Endothelial cell (in vitro differentiated cells): ENCODE measurements at regions not wholly inside any gene's neighbourhood (a gene's known extent, or its start where the extent isn't known, plus 50 kb on each side); places are given as distances from the start of the nearest gene placed in this dataset.

Source experiments
- DNase-seq: peaks from one replicate; pipeline ENCODE4 v3.0.0; 2021; ENCODE audit warnings: low spot score
- H3K27ac Mint-ChIP-seq: one replicate; pipeline ENCODE4 v1.8.0; 2021; ENCODE audit warnings: mixed read lengths, inconsistent platforms; ENCODE audit not compliant: unreplicated experiment
- H3K27me3 Mint-ChIP-seq: one replicate; pipeline ENCODE4 v1.8.0; 2021; ENCODE audit warnings: mild to moderate bottlenecking, moderate library complexity, mixed read lengths, inconsistent platforms; ENCODE audit not compliant: unreplicated experiment
- H3K36me3 Mint-ChIP-seq: one replicate; pipeline ENCODE4 v1.8.0; 2021; ENCODE audit warnings: mild to moderate bottlenecking, low read depth, mixed read lengths, inconsistent platforms; ENCODE audit not compliant: unreplicated experiment
- H3K4me1 Mint-ChIP-seq: one replicate; pipeline ENCODE4 v1.8.0; 2021; ENCODE audit warnings: mild to moderate bottlenecking, mixed read lengths, inconsistent platforms; ENCODE audit not compliant: unreplicated experiment
- H3K4me3 Mint-ChIP-seq: one replicate; pipeline ENCODE4 v1.8.0; 2021; ENCODE audit warnings: mild to moderate bottlenecking, mixed read lengths, inconsistent platforms; ENCODE audit not compliant: unreplicated experiment
- H3K9me3 Mint-ChIP-seq: one replicate; pipeline ENCODE4 v1.8.0; 2021; ENCODE audit warnings: mixed read lengths, inconsistent platforms; ENCODE audit not compliant: unreplicated experiment
- CTCF ChIP-seq: fragments of 200-600 bp; sonication (generic); IDR thresholded peaks from one replicate; pipeline ENCODE4 v1.5.0; 2021; ENCODE audit warnings: antibody characterized with exemption; ENCODE audit not compliant: unreplicated experiment

DNA sequence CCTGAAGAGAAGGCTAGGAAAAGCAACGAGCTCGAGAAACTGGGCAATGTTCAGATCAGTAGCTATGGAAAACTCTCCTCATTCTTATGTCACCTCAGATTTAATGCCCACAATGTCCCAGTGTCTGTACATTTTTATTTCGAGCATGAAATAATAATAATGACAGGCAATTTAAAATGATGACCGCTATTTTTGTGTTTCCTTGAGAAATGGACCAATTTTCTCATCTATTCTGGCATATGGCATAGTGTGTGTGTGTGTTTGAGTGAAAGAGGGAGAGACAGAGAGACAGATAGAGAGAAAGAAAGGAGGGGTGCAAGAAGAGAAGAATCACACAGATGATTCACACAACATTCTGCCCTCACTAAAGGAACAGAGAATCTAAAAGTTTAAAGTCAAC is 119.1 kb upstream of the C1orf21 start:
- DNase-seq: no peak
- no peaks in the 10 kb centered on the region for H3K9me3 Mint-ChIP-seq
- no peaks in the 10 kb centered on the region for H3K36me3 Mint-ChIP-seq

DNA sequence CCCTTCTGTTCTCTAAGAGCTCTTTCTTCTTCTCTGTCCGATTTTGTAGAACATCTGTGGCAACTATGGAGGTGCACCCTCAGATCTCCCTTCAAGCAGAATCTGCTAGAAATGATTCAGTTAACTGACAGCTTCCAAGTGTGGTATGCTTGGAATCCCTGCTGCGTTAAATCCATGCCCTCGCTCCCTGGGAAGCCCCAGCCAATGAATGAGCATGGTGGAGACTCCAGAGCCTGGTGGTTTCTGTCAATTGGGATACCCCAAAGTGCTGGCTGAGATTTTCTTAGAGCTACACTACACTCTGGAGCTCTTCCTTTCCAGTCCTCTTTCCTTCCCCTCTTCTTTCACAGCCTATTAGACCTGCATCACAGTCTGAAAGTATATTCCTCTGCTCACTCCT is 116.3 kb upstream of the C1orf21 start:
- no peak for TF ChIP-seq CTCF
- Mint-ChIP-seq H3K9me3 (no peaks in the 10 kb centered on the region), H3K36me3 (no peaks in the 10 kb centered on the region), H3K27me3 (no peaks in the 10 kb centered on the region), H3K27ac (no peak overlapping the region), H3K4me1 (no peaks in the 10 kb centered on the region), H3K4me3 (no peak overlapping the region)
- no peak for DNase-seq

More for the DNA sequence above, 119.1 kb upstream of the C1orf21 start:
- H3K4me1 Mint-ChIP-seq: no peaks in the 10 kb centered on the region
- no peak overlapping the region for H3K4me3 Mint-ChIP-seq
- no peak for TF ChIP-seq CTCF
- H3K27me3 Mint-ChIP-seq: no peaks in the 10 kb centered on the region
- no peak overlapping the region for H3K27ac Mint-ChIP-seq

GRCh38 chr1:184272175-184272866 is 114.5 kb upstream of the C1orf21 start:
- TF ChIP-seq CTCF: no peak
- Mint-ChIP-seq H3K27ac (no peak overlapping the region), H3K36me3 (no peaks in the 10 kb centered on the region), H3K9me3 (no peaks in the 10 kb centered on the region), H3K4me3 (no peak overlapping the region), H3K4me1 (no peaks in the 10 kb centered on the region), H3K27me3 (no peaks in the 10 kb centered on the region)
- DNase-seq: no peak

GRCh38 chr1:184276416-184276815 is 110.4 kb upstream of the C1orf21 start:
- no peaks in the 10 kb centered on the region for H3K27me3 Mint-ChIP-seq
- H3K9me3 Mint-ChIP-seq: no peaks in the 10 kb centered on the region
- H3K27ac Mint-ChIP-seq: no peak overlapping the region
- no peaks in the 10 kb centered on the region for H3K4me1 Mint-ChIP-seq
- DNase-seq: no peak
- no peak overlapping the region for H3K4me3 Mint-ChIP-seq
- no peaks in the 10 kb centered on the region for H3K36me3 Mint-ChIP-seq
- no peak for TF ChIP-seq CTCF

GRCh38 chr1:184279911-184280458 is 106.8 kb upstream of the C1orf21 start:
- Mint-ChIP-seq H3K27ac (no peak overlapping the region), H3K36me3 (no peaks in the 10 kb centered on the region), H3K4me1 (no peaks in the 10 kb centered on the region), H3K9me3 (no peaks in the 10 kb centered on the region), H3K27me3 (no peaks in the 10 kb centered on the region), H3K4me3 (no peak overlapping the region)
- TF ChIP-seq CTCF: no peak
- no peak for DNase-seq
